ENCODE measurements at regions not wholly inside any gene's neighbourhood (a gene's known extent, or its start where the extent isn't known, plus 50 kb on each side); places are given as distances from the start of the nearest gene placed in this dataset.

DNA sequence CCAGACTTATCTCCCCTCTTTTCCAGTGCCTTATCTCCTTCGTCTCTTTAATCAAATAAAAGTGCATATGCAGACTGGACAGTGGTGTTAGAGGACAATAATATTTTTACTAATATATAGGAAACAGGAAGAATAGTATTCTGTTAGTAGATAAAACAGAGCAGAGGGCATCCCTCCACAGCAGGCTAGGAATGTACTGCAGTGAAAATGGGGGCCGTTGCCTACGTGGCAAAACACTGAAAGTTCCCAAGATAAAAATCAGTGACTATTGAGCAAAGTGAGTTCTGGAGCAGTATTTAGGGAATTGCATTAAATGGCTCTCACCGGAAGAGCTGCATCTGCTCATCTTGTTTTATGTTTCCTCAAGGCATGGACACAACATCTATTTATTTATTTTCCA lies 435.0 kb downstream of the CNTN6 start:
- 3% methylated on average over 4 of the region's 4 CpGs for WGBS (ENCODE audit: low lambda C conversion rate)

DNA sequence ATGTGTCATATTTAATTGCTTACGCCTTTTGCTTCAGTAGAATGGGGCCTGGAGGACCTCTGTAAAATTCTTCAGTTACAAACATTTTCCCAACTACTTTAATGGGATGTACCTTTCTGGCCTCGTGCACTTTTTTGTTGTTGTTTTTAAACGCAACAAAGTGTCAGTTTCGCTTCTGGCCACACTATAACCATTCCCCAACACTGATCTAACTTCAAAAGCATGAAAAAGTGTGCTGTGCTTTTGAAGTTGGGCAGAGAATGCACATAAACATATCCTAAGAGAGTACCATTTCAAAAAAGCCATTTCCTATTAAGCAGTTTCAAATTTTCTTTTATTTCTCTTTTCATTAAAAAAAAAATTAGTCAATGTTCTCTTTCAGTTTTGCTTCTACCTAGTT lies 435.8 kb downstream of the CNTN6 start:
- Histone ChIP-seq H3K9me2 (no peaks in the 10 kb centered on the region), H3K79me2 (ENCODE audit: insufficient read depth) (no peaks in the 10 kb centered on the region), H3K4me1 (ENCODE audit: control insufficient read depth in 1 of 2, insufficient read depth in 2 of 2, low read depth in 1 of 2, low read length in 1 of 2) (peaks cover 0 to 8% of the 10 kb centered on the region in 2 experiments; a peak in 2 of 4 replicates), H3K9me3 (peaks cover 6% of the 10 kb centered on the region), H3F3A (replicated peaks; ENCODE audit: insufficient read depth) (no peaks in the 10 kb centered on the region), H4K20me1 (ENCODE audit: insufficient read depth) (no peaks in the 10 kb centered on the region), H3K27me3 (ENCODE audit: insufficient read depth) (no peaks in the 10 kb centered on the region), H3K36me3 (replicated peaks in 1 of 2; ENCODE audit: control insufficient read depth in 1 of 2, insufficient read depth in 2 of 2, low read length in 1 of 2) (no peaks in the 10 kb centered on the region), H3K9ac (no peak overlapping the region), H2AFZ (ENCODE audit: low read depth) (no peak overlapping the region), H3K4me3 (ENCODE audit: low read depth in 2 of 2, low read length in 1 of 2) (no peak overlapping the region), H3K27ac (ENCODE audit: low read depth in 2 of 2, low read length in 1 of 2) (peak overlapping the region in 1 of 2 experiments; percentile 98; a peak in 2 of 4 replicates), H3K4me2 (no peak overlapping the region)
- POLR2A ChIA-PET = no interaction called here
- no peak for DNase-seq
- WGBS (ENCODE audit: low lambda C conversion rate) = 15% methylated on average over 4 of the region's 4 CpGs
- CTCF ChIA-PET = interaction anchor here (1.4 kb wide), 1 partner anchor 14 kb away, joined by 3 read pairs; no protein-coding TSS in a partner anchor
- TF ChIP-seq POLR2AphosphoS5 (IDR thresholded peaks at IDR 0.05; ENCODE audit: low read depth, low read length) (no peak), RCOR1 (IDR thresholded peaks at IDR 0.05; ENCODE audit: low read length) (no peak), EZH2phosphoT487 (IDR thresholded peaks at IDR 0.05; ENCODE audit: borderline replicate concordance, low read depth) (no peak), CHD2 (IDR thresholded peaks at IDR 0.05; ENCODE audit: low read length, partially characterized antibody) (no peak), RXRA (IDR thresholded peaks at IDR 0.05; ENCODE audit: borderline replicate concordance, low read depth) (no peak), FOXM1 (IDR thresholded peaks at IDR 0.05; ENCODE audit: low read depth) (no peak), YY1 (IDR thresholded peaks at IDR 0.05; ENCODE audit: low read depth) (no peak), EP300 (IDR thresholded peaks at IDR 0.05; ENCODE audit: borderline replicate concordance in 1 of 2, low read depth in 1 of 2, low read length in 1 of 2) (no peak), RAD21 (IDR thresholded peaks at IDR 0.05; ENCODE audit: low read length) (no peak), REST (IDR thresholded peaks at IDR 0.05; ENCODE audit: low read depth, low read length) (no peak)
- TF ChIP-seq, protein P1, sequence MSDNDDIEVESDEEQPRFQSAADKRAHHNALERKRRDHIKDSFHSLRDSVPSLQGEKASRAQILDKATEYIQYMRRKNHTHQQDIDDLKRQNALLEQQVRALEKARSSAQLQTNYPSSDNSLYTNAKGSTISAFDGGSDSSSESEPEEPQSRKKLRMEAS (IDR thresholded peaks at IDR 0.05; ENCODE audit: low read depth) = no peak

More for the DNA sequence above, 435.0 kb downstream of the CNTN6 start:
- Histone ChIP-seq H3K9me2 (no peaks in the 10 kb centered on the region), H3K4me3 (ENCODE audit: low read depth in 2 of 2, low read length in 1 of 2) (no peak overlapping the region), H3K36me3 (replicated peaks in 1 of 2; ENCODE audit: control insufficient read depth in 1 of 2, insufficient read depth in 2 of 2, low read length in 1 of 2) (no peaks in the 10 kb centered on the region), H3K4me1 (ENCODE audit: control insufficient read depth in 1 of 2, insufficient read depth in 2 of 2, low read depth in 1 of 2, low read length in 1 of 2) (peaks cover 0 to 8% of the 10 kb centered on the region in 2 experiments; a peak in 2 of 4 replicates), H3K27ac (ENCODE audit: low read depth in 2 of 2, low read length in 1 of 2) (peak overlapping the region in 1 of 2 experiments; percentile 98; a peak in 2 of 4 replicates), H2AFZ (ENCODE audit: low read depth) (no peak overlapping the region), H3K9me3 (peaks cover 6% of the 10 kb centered on the region), H3K4me2 (no peak overlapping the region), H3K9ac (no peak overlapping the region), H3K79me2 (ENCODE audit: insufficient read depth) (no peaks in the 10 kb centered on the region), H3K27me3 (ENCODE audit: insufficient read depth) (no peaks in the 10 kb centered on the region), H4K20me1 (ENCODE audit: insufficient read depth) (no peaks in the 10 kb centered on the region), H3F3A (replicated peaks; ENCODE audit: insufficient read depth) (no peaks in the 10 kb centered on the region)
- 0 out of 2 replicates have a peak, but pooled peaks have one; percentile 23 for TF ChIP-seq MXI1 (IDR thresholded peaks at IDR 0.05; ENCODE audit: low read depth, low read length)
- TF ChIP-seq JUND (IDR thresholded peaks at IDR 0.05) = no peak
- peak; percentile 20; the same call in 1 of the 2 replicates for TF ChIP-seq TEAD4 (IDR thresholded peaks at IDR 0.05; ENCODE audit: borderline replicate concordance, insufficient read depth)
- TF ChIP-seq CTCF (IDR thresholded peaks at IDR 0.05) = no peak
- TF ChIP-seq SIN3A (IDR thresholded peaks at IDR 0.05; ENCODE audit: borderline replicate concordance, low read depth, low read length) = no peak
- no peak; the same call in 1 of the 2 replicates for TF ChIP-seq TCF12 (IDR thresholded peaks at IDR 0.05)
- TF ChIP-seq FOXJ3 (CRISPR knock-in tag; IDR thresholded peaks at IDR 0.05) = peak; percentile 90
- TF ChIP-seq YY1 (IDR thresholded peaks at IDR 0.05; ENCODE audit: low read depth) = no peak
- TF ChIP-seq EP300 (IDR thresholded peaks at IDR 0.05; ENCODE audit: borderline replicate concordance in 1 of 2, low read depth in 1 of 2, low read length in 1 of 2) = peak in 1 of 2 experiments; percentile 93; a peak in 2 of 4 replicates
- peak; percentile 93 for TF ChIP-seq RCOR1 (IDR thresholded peaks at IDR 0.05; ENCODE audit: low read length)
- TF ChIP-seq GATA2 (CRISPR knock-in tag; IDR thresholded peaks at IDR 0.05) = peak; percentile 94
- peak; percentile 24; the same call in 1 of the 2 replicates for TF ChIP-seq RAD21 (IDR thresholded peaks at IDR 0.05; ENCODE audit: low read length)
- no peak; the same call in 1 of the 2 replicates for TF ChIP-seq SMC3 (IDR thresholded peaks at IDR 0.05; ENCODE audit: low read depth, low read length)
- peak; percentile 72 for DNase-seq
- ChIA-PET POLR2A (no interaction called here), CTCF (no interaction called here)
